Fibroblast of lung (primary cell): ENCODE measurements at regions not wholly inside any gene's neighbourhood (a gene's known extent, or its start where the extent isn't known, plus 50 kb on each side); places are given as distances from the start of the nearest gene placed in this dataset.

ENCODE experiments used
- EZH2 ChIP-seq: IDR thresholded peaks from 2 replicates; pipeline ENCODE4 v1.5.1; 2012; ENCODE audit warnings: low read length, control low read depth, mild to moderate bottlenecking; ENCODE audit errors: missing control alignments
- TF ChIP-seq, protein P1 (sequence below), 2 donors: IDR thresholded peaks in 1 of 2; conservative IDR thresholded peaks in 1 of 2; 1 replicate in 1 of 2; 2 replicates in 1 of 2; pipeline ENCODE4 v1.5.1; 2011 to 2012; ENCODE audit warnings: low read length in 2 of 2, control low read depth in 1 of 2, inconsistent platforms in 1 of 2, low read depth in 1 of 2, mild to moderate bottlenecking in 1 of 2

DNA sequence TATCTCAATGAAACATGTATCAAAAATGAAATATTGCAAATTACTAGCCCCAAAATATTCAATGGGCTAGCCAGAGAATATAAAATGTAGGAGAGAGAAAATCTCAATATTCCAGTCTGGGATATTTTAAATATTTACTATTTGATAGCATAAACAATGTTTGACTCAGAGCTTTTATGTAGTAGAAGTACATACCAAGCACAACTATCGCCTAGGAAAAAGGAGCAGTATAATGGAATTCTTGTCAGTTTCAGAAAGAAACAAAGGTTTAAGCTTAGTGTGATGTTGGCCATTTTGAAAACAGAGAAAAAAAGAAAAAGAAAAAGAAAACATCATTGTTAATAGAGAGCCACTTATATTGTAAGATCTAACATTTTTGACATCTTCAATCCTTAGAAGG lies 1961.9 kb upstream of the CELF4 start:
- TF ChIP-seq, protein P1, sequence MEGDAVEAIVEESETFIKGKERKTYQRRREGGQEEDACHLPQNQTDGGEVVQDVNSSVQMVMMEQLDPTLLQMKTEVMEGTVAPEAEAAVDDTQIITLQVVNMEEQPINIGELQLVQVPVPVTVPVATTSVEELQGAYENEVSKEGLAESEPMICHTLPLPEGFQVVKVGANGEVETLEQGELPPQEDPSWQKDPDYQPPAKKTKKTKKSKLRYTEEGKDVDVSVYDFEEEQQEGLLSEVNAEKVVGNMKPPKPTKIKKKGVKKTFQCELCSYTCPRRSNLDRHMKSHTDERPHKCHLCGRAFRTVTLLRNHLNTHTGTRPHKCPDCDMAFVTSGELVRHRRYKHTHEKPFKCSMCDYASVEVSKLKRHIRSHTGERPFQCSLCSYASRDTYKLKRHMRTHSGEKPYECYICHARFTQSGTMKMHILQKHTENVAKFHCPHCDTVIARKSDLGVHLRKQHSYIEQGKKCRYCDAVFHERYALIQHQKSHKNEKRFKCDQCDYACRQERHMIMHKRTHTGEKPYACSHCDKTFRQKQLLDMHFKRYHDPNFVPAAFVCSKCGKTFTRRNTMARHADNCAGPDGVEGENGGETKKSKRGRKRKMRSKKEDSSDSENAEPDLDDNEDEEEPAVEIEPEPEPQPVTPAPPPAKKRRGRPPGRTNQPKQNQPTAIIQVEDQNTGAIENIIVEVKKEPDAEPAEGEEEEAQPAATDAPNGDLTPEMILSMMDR (conservative IDR thresholded peaks at IDR 0.05 in 1 of 2, IDR thresholded peaks at IDR 0.05 in 1 of 2; ENCODE audit: low read depth in 1 of 2, low read length in 2 of 2): no peak
- TF ChIP-seq EZH2: no peak
